Stimulated activated CD4-positive, alpha-beta T cell treated with anti-CD3 and anti-CD28 coated beads, Interleukin-1b, Interleukin-23, amount 100 ng/mL, for 1 hour (primary cell): ENCODE measurements at regions not wholly inside any gene's neighbourhood (a gene's known extent, or its start where the extent isn't known, plus 50 kb on each side); places are given as distances from the start of the nearest gene placed in this dataset.

Experiments
- DNase-seq, 2 donors: peaks; one replicate each; pipeline ENCODE4 v3.0.0-alpha.2; 2020; ENCODE audit warnings: low read depth in 2 of 2

- no peak for DNase-seq
These were observed 793.0 kb upstream of the ID2 start for GRCh38 chr2:7888876-7889275.

GRCh38 chr2:7891312-7891711 is 790.5 kb upstream of the ID2 start:
- DNase-seq, result no peak

- DNase-seq, result no peak
These were observed 786.6 kb upstream of the ID2 start for GRCh38 chr2:7895289-7895688.

- no peak for DNase-seq
These were observed 784.8 kb upstream of the ID2 start for GRCh38 chr2:7896940-7897487.

GRCh38 chr2:7899241-7899640 is 782.6 kb upstream of the ID2 start:
- no peak for DNase-seq

- no peak for DNase-seq
These were observed 781.9 kb upstream of the ID2 start for GRCh38 chr2:7899923-7900322.

GRCh38 chr2:7900593-7900992 is 781.3 kb upstream of the ID2 start:
- no peak for DNase-seq

- no peak for DNase-seq
These were observed 779.5 kb upstream of the ID2 start for GRCh38 chr2:7902251-7902765.

GRCh38 chr2:7904319-7904718 is 777.5 kb upstream of the ID2 start:
- no peak for DNase-seq

- no peak for DNase-seq
These were observed 776.1 kb upstream of the ID2 start for GRCh38 chr2:7905756-7906155.

- no peak for DNase-seq
These were observed 775.4 kb upstream of the ID2 start for GRCh38 chr2:7906431-7906830.

GRCh38 chr2:7907041-7907440 is 774.8 kb upstream of the ID2 start:
- DNase-seq, result no peak

- DNase-seq, result no peak
These were observed 771.1 kb upstream of the ID2 start for GRCh38 chr2:7910752-7911151.

- no peak for DNase-seq
These were observed 770.7 kb upstream of the ID2 start for GRCh38 chr2:7911196-7911595.

- DNase-seq, result no peak
These were observed 767.9 kb upstream of the ID2 start for GRCh38 chr2:7913974-7914373.

- no peak for DNase-seq
These were observed 766.4 kb upstream of the ID2 start for GRCh38 chr2:7915302-7916091.

- no peak for DNase-seq
These were observed 765.2 kb upstream of the ID2 start for GRCh38 chr2:7916670-7917069.

- DNase-seq, result no peak
These were observed 762.3 kb upstream of the ID2 start for GRCh38 chr2:7919510-7919909.

- DNase-seq, result no peak
These were observed 757.7 kb upstream of the ID2 start for GRCh38 chr2:7924023-7924762.

GRCh38 chr2:7925506-7925905 is 756.4 kb upstream of the ID2 start:
- DNase-seq, result no peak

- no peak for DNase-seq
These were observed 754.2 kb upstream of the ID2 start for GRCh38 chr2:7927691-7928090.

- no peak for DNase-seq
These were observed 752.6 kb upstream of the ID2 start for GRCh38 chr2:7929281-7929680.
